HS-5 (cell line): ENCODE measurements at regions not wholly inside any gene's neighbourhood (a gene's known extent, or its start where the extent isn't known, plus 50 kb on each side); places are given as distances from the start of the nearest gene placed in this dataset.
"Not testable (repeated sequence)": the region's sequence is repeated elsewhere in the genome, so short reads cannot be mapped to it uniquely, and the experiment has no call there.

Source experiments
- DNase-seq: peaks from one replicate; pipeline ENCODE4 v3.0.0-alpha.2; 2012; ENCODE audit warnings: low read depth

DNA sequence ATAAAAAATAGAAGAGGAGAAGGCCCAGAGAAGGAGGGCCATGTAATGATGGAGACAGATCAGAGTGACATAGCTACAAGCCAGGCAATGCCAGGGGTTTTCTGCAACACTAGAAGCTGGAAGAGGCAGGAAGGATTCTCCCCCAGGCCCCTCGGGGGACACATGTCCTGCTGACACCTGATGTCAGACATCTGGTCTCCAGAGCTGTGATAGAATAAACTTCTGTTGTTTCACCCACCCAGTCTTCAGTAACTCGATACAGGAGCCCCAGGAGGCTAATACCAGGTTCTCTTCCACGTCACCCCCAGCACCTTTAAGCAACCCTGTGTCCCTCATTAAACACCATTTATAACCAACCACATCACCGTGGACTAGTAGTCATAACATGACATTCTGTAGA lies 94.9 kb downstream of the TMEM130 start:
- DNase-seq, result no peak

DNA sequence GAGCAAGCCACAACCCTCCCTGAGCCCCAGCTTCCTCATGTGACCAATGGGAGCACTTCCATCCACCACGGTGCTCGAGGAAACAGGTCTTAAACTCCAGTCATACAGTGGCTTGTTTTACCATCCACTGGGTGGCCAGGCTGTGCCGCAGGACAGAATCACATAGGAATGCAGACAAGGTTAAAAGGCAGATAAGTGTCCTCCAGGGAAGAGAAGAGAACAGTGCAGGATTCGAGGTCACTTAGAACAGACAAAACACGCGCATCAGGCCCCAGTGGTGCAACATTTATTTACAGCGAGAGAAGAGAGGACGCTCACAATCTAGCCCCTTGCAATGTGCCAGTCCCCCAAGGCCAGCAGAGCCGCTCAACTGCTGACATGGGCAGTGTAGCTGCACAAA lies 92.8 kb downstream of the TMEM130 start:
- no peak for DNase-seq

DNA sequence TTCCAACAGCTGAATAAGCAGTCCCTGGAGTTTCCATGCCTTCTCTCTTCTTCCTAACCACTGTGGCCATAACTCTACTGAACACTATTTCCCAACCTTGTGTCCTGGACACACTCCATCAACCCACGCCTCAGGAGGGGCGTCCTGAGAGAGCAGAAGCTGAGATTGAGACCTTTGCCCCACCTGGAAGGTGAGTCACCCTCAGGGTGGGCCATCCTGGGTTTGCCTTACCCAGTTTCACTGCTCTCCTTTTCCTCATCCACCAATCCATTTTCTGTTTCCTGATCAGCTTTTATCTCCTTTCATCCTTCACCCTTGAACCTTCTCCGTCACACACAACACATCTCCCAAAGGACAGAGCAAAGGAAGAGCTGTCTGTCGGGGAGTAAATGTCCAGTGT lies 91.4 kb downstream of the TMEM130 start:
- no peak for DNase-seq

DNA sequence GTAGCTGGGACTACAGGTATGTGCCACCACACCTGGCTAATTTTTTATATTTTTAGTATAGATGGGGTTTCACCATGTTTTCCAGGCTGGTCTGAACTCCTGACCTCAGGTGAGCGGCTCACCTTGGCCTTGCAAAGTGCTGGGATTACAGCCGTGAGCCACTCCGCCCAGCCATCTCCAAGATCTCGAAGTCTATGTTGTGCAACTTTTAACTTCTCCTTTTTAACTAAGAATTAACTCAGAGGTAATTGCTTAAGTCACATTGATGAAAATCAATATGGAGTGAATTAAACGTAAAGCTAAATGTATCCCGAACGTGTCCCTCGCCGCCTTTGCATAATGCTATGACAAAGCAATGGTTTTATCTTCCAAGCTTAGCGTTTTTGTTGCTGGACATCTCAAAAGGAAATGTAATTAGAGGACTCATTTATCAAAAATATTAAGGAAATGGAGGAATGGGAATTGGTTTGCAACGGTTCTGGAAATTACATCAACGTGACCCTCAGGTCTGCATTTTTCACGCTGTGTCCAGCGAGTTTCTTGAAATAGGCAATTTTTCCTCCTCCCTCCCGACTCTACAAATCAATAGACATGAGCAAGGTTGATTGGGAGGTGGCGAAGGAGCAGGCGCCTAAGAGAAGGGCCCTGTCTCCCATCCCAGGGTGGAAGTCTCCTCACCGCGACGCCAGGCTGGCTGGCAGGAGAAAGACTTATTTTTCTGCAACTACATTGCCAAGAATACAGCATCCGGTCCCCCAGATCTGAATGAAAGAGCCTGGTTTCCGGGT lies 89.8 kb downstream of the TMEM130 start:
- DNase-seq, result no peak

DNA sequence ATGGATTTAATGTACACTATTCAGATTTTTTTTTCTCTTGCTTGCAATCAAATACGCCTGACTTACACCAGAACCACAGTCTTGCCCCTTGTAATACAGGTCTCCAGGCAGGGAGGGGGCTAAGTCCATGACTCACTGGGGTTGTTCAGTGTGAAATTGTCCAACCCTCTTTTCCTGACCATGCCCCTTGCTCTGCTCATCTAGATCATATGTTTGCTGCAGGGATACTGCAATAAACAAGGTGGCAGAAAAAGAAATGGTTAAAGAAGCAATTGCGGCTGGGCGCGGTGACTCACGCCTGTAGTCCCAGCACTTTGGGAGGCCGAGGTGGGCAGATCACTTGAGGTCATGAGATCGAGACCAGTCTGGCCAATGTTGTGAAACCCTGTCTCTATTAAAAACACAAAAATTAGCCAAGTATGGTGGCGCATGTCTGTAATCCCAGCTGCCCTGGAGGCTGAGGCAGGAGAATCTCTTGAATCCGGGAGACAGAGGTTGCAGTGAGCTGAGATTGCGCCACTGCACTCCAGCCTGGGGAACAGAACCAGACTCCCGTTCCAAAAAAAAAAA lies 85.5 kb downstream of the TMEM130 start:
- DNase-seq, result no peak

DNA sequence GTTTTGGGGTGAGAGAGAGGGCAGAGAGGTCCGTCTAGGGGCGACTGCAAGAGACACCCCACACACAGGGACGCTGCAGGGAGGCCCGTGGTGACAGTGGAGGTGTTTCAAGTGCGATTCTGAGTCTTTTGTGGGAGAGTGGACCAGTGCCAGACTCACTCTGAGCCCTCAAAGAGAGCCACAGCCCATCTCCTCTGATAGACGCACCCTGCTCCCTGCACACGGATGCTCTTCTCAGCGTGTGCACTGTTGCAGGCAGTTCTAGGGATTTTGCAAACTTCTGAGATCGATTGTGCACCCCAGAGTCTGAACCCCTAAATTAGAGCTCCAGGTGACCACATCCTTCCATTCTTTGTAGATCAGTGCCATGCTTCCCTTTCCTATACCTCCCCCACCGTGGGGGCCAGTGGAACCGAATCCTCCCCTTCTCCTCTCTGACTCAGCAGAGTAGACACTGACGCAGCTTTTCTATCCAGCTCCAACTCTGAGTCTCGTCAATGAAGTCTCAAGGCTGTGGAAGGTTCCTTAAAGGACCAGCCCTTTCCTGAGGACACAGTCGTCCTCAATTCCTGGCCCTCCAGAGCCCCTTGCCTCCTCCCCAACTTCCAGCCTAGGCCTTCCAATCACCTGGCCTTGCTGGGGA lies 83.8 kb downstream of the TMEM130 start:
- DNase-seq, result no peak

DNA sequence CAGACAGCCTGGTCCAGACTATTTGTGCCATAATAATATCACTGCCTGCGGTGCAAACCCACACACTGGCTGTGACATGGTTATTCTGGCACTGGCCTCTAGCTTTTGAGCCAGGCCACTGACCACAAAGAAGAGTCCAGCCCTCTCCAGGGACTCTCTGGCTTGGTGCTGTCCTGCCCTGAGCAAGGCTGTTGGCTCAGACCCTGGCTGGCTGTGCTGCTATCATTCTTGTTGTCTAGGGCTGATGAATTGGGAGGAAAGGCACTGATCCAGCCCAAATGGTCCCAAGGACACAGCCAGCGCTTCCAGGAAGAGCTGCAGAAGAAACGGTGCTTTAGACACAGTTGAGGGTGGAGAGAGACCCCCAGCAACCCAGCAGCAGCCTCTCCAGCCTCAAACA lies 80.8 kb downstream of the TMEM130 start:
- no peak for DNase-seq

DNA sequence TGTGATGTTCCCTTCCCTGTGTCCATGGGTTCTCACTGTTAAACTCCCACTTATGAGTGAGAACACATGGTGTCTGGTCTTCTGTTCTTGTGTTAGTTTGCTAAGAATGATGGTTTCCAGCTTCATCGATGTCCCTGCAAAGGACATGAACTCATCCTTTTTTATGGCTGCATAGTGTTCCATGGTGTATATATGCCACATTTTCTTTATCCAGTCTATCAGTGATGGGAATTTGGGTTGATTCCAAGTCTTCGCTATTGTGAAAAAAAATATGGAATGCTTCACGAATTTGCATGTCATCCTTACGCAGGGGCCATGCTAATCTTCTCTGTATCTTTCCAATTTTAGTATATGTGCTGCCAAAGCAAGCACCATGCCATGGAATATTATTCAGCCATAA lies 75.4 kb downstream of the TMEM130 start:
- not testable (repeated sequence) for DNase-seq

DNA sequence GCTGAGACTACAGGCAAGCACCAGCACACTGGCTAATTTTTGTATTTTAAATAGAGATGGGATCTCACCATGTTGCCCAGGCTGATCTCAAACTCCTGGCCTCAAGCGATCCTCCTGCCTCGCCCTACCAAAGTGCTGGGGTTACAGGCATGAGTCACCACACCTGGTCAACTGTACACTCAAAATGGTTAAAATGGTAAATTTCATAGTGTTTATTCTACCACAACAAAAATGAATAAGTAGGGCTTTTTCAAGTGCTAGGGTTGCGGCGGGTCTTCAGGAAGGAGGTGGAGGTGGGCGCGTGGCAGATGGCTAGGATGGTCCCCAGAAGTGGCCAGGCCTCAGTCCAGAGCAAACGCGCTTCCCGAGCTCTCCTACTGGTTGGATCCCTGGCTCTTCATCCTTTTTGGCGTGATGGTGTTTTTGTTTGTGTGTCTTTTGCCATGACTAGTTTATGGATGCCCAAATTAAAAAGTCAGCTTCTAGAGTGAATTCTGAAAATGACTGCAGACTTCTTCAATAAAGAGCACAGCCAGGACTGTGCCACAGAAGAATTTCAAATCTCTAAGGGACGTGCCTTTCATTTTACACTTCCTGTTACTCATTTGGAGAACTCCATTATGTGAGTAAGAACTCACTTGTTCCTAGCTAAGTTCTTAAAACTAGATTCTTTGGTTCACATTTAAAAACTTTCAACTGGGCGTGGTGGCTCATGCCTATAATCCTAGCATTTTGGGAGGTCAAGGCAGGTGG lies 73.9 kb downstream of the TMEM130 start:
- no peak for DNase-seq
